Activated CD8-positive, alpha-beta memory T cell treated with anti-CD3 and anti-CD28 coated beads for 4 hours (primary cell): ENCODE measurements at regions not wholly inside any gene's neighbourhood (a gene's known extent, or its start where the extent isn't known, plus 50 kb on each side); places are given as distances from the start of the nearest gene placed in this dataset.
"Not testable (repeated sequence)": the region's sequence is repeated elsewhere in the genome, so short reads cannot be mapped to it uniquely, and the experiment has no call there.

Experiments
- DNase-seq, 2 donors: peaks; one replicate each; pipeline ENCODE4 v3.0.0-alpha.2; 2020; ENCODE audit warnings: low read depth in 2 of 2

DNA sequence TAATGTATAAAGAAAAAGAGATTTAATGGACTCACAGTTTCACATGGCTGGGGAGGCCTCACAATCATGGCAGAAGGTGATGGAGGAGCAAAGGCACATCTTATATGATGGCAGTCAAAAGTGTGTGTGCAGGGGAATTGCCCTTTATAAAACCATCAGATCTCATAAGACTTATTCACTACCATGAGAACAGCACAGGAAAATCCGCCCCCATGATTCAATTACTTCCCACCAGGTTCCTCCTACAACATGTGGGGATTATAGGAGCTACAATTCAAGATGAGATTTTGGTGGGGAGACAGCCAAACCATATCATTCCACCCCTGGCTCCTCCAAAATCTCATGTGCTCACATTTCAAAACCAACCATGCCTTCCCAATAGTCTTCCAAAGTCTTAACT is 82.5 kb upstream of the ANKRD1 start:
- DNase-seq, result not testable (repeated sequence)

DNA sequence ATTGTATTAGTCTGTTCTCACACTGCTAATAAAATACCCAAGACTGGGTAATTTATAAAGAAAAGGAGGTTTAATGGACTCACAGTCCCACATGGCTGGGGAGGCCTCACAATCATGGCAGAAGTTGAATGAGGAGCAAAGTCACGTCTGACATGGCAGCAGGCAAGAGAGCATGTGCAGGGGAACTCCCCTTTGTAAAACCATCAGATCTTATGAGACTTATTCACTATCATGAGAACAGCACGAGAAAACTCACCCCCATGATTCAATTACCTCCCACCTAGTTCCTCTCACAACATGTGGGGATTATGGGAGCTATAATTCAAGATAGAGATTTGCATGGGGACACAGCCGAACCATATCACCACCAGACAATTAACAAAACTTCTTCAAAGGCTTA is 84.4 kb upstream of the ANKRD1 start:
- not testable (repeated sequence) for DNase-seq

DNA sequence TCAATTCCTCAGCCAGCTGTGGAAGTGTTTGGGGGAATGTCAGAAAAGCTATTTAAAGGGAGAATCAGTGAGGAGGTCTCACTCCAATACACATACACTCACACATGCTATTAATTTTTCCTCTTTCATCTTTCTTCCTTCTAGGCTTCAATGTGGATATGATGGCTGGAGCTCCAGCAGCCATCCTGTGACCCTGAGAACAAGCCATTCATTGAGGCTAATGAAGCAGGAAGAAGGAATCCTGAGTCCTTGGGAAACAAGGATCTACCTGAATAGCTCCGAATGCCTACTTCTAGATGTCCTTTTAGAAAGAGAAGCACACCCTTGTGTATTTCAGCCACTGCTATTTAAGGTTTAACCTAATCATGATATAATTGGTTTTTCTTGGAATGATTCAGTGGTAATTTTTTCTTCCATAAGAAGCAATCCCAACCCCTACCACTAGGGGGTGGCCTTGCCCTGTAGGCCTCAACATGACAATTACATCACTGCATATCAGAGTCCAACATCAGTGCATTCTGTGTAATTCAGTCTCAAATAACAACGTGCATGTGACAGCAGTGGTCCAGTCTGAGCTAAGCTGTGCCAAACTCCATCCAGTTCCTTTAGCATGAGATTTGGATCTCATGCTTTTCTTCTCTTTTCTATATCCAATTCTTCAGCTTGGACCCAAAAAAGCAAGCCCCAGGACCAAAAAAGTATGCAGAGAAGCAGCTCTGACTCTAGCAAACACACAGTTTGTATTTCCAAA is 85.3 kb upstream of the ANKRD1 start:
- DNase-seq, result peak; percentile 14 to 42

- no peak for DNase-seq
Measured at GRCh38 chr10:91006752-91007346, 86.0 kb upstream of the ANKRD1 start.

DNA sequence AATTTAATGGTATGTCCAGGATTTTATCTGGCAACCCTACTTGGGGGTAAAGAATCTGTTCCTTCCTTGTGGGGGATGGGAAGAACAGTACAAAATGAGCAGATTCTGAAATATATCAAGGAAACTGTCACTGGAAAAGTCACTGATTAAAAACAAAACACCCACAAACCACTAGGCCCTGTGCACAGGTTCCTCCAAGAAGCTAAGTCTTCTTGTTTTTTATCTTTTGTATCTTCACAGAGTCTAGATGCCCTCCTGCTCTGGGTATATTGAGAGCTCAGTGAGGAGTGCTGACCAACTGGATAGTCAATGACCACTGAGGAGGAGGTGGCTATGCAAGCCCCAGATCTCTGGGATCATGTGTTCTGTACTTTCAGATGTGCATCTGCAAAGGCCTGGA is 86.8 kb upstream of the ANKRD1 start:
- no peak for DNase-seq

GRCh38 chr10:91009121-91009520 is 88.2 kb upstream of the ANKRD1 start:
- no peak for DNase-seq

DNA sequence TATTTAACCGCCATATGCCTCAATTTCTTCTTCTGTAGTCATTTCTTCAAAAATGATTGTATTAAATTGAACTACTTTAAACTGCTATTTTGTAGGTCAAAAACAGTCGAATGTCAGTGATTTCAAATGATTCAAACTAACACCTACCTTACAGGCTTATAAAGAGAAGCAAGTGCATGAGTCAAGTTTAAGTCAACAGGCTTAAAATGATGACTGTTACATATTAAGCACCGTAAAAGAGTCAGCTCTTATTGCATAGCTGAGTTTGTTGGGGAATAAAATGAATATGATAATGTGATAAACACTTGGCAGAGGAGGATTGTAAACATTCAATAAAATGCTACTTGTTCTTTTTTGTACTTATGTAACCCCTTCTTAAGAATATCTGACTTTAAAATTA is 90.1 kb upstream of the ANKRD1 start:
- no peak for DNase-seq

- no peak for DNase-seq
Measured at GRCh38 chr10:91012502-91012901, 91.6 kb upstream of the ANKRD1 start.

- no peak for DNase-seq
Measured at GRCh38 chr10:91013985-91014384, 93.1 kb upstream of the ANKRD1 start.

DNA sequence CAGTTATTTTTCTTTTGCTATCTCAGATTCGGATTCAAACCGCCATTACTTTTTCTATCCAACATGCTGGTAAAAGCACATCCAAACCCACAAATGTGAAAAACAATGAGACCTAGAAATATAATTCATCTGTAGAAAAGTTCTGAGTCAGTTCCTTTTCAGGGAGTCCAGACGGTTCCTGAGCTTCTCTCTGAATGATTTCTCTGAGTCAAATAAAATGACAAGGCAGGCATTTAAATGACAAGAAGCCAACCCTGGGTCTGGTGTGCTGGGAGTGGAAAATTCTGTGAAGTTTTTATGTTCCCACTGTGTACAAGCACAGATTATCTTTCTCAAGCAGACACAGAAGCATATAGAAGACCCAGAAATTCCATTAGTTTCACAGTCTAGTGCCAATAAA is 96.3 kb upstream of the ANKRD1 start:
- no peak for DNase-seq

DNA sequence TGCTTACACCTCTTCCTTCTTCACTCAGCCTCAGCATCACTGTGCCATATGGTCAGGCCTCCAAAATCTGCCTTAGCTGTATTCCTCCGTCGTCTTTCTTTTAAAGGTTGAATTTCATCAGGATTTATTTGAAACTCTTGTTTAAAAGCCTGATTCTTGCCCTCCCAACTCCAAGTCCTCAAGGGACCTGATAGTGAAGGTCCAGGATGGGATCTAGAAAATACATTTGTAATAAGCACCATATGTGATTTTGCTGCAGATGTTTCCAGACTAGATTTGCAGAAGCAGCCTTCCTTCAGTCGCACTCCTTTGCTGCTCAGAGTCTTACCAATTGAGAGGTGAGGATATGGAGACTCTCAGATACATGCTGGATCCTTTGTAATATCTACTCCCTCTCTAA is 101.0 kb upstream of the ANKRD1 start:
- no peak for DNase-seq

- DNase-seq, result no peak
Measured at GRCh38 chr10:91022390-91022789, 101.5 kb upstream of the ANKRD1 start.

GRCh38 chr10:91022924-91023699 is 102.2 kb upstream of the ANKRD1 start:
- DNase-seq, result no peak

DNA sequence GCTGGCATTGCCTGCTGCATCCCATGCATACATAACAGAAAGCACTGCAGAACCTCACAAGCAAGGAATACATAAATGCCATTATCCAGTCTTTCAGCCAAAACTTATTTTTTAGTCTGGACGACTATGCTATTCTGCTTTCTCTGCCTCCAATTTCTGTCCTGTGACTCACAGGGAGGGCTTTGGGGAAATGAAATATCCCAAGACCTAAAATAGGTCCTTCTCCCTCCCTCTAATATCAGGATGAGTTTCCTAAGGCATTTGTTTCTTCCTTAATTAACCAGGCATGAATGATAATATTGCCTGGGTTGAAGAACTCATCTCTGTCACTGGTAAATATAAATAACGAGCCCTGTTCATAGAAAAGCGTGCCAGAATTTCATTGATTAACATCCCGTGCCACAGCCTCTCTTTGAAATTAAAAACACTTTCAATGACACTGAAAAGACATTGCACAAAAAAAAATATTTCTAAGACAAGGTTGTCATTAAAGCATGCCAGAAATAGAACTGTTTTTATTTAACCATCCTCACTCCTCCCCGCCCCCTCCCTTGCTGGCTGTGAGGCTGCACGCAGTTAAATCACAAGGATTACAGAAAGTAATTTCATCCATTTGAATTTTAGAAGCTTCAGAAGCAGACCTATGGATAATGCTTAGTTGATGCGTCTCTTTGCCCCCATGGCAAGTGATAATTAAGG is 103.0 kb upstream of the ANKRD1 start:
- no peak for DNase-seq

- DNase-seq, result no peak
Measured at GRCh38 chr10:91024541-91024940, 103.7 kb upstream of the ANKRD1 start.

- DNase-seq, result no peak
Measured at GRCh38 chr10:91032611-91033206, 111.8 kb upstream of the ANKRD1 start.

GRCh38 chr10:91033324-91033950 is 112.5 kb upstream of the ANKRD1 start:
- no peak for DNase-seq

DNA sequence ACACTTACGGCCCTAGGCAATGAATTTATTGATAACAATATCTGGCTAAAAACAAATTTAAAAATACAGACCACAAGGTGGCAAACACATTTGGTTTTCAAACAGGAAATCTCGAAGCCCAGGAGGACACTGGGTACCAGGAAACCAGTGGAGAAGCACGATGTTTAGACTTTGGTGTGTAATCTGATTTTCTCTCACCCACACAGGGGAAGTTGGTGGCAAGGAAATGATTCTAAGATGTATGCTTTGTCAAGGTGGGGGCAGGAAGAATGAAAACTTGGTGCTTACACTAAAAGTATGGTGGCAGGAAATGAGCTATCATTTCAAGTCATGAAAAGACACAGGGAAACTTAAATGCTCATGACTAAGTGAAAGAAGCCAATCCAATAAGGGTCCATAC is 113.2 kb upstream of the ANKRD1 start:
- DNase-seq, result peak in 1 of 2 donors; percentile 3

DNA sequence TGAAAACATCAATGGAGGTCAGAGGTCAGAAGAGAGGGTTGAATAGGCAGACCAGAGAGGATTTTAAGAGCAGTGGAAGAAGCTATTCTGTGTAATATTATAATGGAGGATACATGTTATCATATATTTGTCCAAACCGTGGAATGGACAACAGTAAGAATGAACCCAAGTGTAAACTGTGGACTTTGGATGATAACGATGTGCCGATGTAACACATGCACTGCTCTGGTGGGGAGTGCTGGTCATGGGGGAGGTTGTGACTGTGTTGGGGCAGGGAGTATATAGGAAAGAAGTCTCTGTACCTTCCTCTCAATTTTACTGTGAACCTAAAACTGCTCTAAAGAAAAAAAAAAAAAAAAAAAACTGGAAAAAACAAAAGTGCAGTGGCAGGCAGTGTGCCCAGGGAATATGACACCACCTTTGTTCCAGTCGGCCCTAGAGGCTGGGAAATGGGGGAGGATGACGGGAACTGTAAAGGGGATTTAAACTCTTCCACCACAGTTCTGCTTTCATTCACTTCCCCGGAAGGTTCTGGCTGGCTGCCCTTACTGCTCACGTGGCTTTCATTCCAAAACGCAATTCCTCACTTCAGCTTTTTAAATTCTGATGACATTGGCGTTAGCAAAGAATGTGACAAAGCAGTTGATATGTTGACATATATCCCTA is 113.7 kb upstream of the ANKRD1 start:
- DNase-seq, result no peak

GRCh38 chr10:91035650-91036292 is 114.9 kb upstream of the ANKRD1 start:
- DNase-seq, result no peak
